ENCODE measurements at regions not wholly inside any gene's neighbourhood (a gene's known extent, or its start where the extent isn't known, plus 50 kb on each side); places are given as distances from the start of the nearest gene placed in this dataset.
A peak's percentile ranks its signal among the peaks of the same experiment; 100 is the strongest.
"Not testable (repeated sequence)": the region's sequence is repeated elsewhere in the genome, so short reads cannot be mapped to it uniquely, and the experiment has no call there.

GRCh38 chr15:98280284-98280975 is 319.9 kb downstream of the ARRDC4 start:
- DNase-seq: no peak

DNA sequence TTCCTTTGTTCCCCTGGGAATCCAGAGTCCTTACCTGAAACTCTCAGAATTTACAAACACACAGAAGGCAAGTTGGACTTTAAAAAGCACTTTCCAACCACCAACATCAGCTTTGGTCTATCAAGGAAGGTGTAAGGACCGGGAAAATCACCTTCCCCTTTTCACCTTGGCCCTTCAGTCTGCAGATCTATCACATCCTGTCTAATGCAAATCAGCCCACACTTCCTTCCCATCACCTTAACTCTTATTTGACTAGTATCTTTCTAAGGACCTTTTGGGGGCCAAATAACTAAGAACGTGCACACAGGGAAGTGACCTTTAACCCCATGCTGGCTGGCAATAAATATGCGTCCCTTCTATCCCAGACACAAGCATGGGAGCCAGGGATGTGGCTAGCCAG is 320.6 kb downstream of the ARRDC4 start:
- DNase-seq: no peak

- DNase-seq: no peak
Observed at GRCh38 chr15:98282656-98283332, 322.3 kb downstream of the ARRDC4 start.

- DNase-seq: no peak
Observed at GRCh38 chr15:98286200-98286599, 325.7 kb downstream of the ARRDC4 start.

- no peak for DNase-seq
Observed at GRCh38 chr15:98286831-98287230, 326.3 kb downstream of the ARRDC4 start.

- DNase-seq: no peak
Observed at GRCh38 chr15:98288091-98288590, 327.6 kb downstream of the ARRDC4 start.

- no peak for DNase-seq
Observed at GRCh38 chr15:98289747-98290146, 329.2 kb downstream of the ARRDC4 start.

- no peak for DNase-seq
Observed at GRCh38 chr15:98292442-98293240, 332.1 kb downstream of the ARRDC4 start.

GRCh38 chr15:98294126-98294525 is 333.6 kb downstream of the ARRDC4 start:
- DNase-seq: no peak

DNA sequence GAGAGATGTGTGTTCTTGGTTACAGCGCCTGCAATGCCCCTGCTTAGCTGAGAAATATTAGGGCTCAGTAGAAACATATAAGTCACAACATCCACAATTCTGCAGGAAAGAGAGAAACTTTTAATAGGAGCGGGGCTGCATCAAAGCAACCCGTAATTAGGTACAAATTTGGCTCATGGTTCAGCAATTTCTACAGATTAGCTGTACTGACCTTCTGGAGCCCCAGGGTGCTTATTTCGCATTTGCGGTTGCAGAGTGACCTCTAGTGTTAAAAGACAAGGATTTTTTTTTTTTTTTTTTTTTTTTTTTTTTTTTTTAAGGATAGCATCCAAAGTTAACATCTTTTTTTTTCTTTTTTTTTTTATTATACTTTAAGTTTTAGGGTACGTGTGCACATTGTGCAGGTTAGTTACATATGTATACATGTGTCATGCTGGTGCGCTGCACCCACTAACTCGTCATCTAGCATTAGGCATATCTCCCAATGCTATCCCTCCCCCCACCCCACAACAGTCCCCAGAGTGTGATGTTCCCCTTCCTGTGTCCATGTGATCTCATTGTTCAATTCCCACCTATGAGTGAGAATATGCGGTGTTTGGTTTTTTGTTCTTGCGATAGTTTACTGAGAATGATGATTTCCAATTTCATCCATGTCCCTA is 334.7 kb downstream of the ARRDC4 start:
- DNase-seq: not testable (repeated sequence)

DNA sequence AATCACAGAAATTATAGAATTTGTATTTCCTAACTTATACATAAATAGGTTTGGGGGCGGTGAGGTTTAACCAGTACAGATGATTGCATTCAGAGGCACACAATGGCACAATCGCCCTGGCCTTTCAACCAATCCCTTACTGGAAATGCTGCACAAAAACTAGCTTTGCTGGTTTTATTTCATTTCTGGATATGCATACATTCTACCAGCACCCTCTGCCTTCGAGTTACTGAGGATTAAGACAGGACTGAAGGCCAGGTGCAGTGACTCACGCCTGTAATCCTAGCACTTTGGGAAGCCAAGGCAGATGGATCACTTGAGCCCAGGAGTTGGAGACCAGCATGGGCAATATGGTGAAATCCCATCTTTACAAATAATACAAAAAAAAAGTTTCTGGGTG is 336.1 kb downstream of the ARRDC4 start:
- no peak for DNase-seq

DNA sequence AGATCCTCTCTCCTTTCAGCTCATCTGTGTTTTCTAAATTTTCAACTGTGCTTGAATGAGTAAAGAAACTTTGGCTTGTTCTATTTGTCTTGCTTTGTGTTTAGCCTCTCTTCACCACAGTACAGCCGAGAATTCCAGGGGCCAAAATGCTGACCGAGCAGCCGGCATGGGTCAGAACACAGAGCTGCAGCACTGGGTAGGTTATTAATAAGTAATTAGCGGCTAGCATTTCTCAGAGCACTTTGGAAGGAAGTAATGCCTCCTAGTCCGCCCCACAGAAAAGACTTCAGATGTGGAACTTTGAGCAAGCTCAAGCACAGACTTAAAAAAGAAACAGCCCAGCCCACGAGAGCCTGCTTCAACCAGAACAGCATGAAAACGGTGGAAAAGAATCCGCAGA is 343.9 kb downstream of the ARRDC4 start:
- no peak for DNase-seq

- DNase-seq: no peak
Observed at GRCh38 chr15:98308117-98308516, 340.2 kb upstream of the IGF1R start.

- DNase-seq: peak; percentile 40 to 63
Observed at GRCh38 chr15:98311566-98312188, 336.7 kb upstream of the IGF1R start.

DNA sequence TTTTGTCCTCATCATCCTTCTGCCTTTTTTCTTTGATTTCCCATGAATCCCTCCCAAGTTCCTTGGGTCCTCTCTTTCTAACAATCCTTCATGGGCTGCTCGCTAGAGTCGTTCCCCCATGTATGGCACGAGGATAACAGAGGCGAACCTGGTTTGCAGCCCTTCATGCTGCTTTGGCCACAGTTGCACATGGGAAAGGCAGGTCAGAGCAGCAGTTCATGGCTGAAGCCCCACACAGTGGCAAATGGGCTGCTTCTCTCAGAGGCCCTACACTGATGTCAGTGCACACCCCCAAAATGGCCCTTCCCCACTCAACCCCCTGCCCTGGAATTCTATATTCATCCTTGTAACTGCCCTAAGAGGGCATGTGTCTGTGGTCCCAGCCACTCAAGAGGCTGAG is 335.4 kb upstream of the IGF1R start:
- no peak for DNase-seq

DNA sequence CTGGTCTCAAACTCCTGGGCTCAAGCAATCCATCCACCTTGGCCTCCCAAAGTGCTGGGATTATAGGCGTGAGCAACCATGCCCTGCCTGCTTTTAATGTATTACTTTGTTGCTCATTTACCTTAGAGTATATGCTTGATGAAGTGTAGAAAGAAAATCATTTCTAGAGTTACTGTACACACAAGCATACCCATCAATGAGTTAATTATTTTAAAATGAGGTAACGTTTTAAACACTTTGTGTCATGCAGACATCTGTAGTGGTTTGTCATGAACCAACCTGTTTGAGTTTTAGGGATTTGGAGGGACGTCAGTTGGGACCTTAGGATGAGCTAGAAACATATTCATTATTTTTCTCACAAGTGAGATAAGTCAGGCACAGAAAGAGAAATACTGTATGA is 332.4 kb upstream of the IGF1R start:
- DNase-seq: no peak

DNA sequence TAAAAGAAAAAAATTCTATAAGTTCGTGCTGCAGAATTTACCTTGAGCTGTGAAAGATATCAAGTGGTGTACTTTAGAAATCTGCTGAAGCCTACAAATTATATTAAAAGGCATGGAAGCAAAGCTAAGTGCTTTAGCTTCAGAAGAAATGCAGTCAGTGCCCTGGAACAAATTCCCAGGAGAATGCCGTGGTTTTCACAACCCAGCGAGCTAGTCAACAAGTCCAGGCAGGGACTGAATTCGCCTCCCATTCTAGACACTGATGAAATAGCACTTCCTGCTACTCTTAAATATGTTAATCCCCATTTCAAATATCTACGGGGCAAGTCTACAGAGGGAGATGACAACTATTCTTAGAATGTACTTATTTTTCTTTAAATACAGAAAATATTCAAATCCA is 326.4 kb upstream of the IGF1R start:
- DNase-seq: no peak

GRCh38 chr15:98322581-98322980 is 325.8 kb upstream of the IGF1R start:
- DNase-seq: no peak

DNA sequence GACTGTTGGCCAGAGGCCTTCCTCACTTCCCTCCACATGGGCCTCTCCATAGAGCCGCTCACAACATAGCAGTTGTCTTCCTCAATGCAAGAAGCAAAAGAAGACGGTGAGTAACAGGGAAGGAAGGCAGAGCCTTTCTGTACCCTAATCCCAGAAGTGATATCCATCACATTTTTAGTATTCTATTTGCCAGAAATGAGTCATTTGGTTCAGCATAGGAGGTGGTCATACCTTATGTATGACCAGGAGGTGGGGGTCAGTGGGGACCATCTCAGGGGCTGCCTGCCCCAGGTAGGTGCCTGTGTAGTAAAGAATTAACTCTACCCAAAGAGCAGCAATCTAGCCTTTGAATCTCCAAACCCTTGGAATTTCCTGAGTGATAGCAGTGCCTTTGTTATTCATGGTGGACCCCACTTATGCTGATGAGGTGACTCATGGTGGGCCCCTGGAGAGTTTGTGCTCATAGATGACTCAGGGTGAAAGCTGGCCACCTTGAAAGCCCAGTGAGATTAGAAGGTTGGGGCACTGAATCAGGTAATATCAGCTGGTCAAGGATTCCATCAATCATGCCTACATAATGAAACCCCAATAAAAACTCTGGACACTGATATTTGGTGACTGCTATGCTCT is 323.9 kb upstream of the IGF1R start:
- DNase-seq: no peak

DNA sequence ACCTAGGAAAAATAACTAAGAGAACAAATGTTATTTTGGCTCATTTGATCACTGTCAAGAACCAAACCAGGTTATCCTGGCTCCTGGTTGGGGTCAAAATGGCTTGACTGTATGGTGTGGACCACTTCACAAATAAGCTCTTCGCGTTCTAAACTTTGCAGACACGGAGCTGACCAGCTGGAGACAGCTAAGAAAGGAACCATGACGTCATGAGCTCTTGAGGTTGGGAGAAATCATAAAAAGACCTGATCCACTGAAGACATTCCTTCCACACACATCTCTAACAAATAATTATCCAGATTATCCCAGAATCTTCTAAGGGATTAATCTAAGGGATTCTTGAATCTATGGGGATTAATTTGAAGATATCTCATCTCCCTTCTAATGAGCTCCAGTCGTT is 321.5 kb upstream of the IGF1R start:
- no peak for DNase-seq

DNA sequence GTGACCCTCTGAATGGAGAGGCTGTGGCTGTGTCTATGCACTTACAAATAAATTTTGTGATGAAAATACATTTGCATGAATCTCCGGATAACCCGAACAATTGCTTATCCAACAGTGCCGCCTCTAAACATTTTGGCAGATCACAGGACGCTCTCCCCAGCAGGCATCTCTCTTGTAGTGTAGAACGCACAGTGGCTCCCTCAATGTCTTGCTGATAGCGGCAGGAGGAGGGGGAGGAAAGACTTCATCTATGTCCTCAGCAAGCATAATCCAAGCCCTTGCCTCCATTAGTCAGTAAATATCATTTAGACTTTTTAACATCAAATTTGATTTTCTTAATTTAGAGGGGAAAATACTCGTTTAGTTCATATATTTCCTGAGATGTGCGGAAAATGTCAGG is 318.1 kb upstream of the IGF1R start:
- no peak for DNase-seq

All from activated CD4-positive, alpha-beta T cell treated with anti-CD3 and anti-CD28 coated beads for 4 hours (primary cell).